HG02759 (cell line): ENCODE measurements at regions not wholly inside any gene's neighbourhood (a gene's known extent, or its start where the extent isn't known, plus 50 kb on each side); places are given as distances from the start of the nearest gene placed in this dataset.
"Not testable (repeated sequence)": the region's sequence is repeated elsewhere in the genome, so short reads cannot be mapped to it uniquely, and the experiment has no call there.

ENCODE experiments used
- ATAC-seq: cut with Tn5 transposase; IDR thresholded peaks from one replicate; pipeline ENCODE4 v1.9.1; 2021; ENCODE audit warnings: mild to moderate bottlenecking, moderate library complexity; ENCODE audit not compliant: unreplicated experiment

DNA sequence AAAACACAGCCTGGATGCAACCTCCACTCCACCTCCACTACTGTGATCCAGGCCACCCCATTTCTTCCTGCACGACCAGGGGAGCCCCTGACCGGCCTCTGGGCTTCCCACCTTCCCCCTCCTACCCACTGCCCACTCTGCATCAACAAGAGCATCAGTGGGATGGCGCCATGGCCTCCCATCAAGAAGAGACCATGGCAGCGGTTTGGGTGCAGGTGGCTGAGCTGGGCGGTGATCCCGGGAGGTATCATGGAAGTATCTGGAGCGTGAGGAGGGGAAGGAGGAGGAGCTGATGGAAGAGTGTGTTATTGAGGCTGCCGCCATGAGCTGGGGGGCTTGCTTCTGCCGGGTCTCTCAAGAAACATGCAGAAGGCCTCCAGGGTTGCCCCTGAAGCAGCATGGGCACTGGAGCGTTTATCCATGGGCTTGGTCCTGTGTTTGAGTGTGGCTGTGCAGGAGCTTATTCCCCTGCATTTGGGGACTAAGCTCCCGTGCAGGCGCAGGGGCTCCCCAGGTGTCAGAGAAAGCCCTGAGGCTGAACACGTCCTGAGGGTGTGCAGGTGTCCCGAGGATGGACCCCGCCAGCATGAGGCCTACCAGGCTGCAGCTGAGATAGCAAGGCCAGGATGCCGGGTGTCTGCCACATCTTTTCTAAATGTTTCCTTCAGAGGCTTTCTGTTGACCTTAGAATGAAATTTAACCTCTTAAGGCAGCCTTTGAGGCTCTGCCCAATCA lies 99.2 kb upstream of the PCBD1 start:
- no peak for ATAC-seq

DNA sequence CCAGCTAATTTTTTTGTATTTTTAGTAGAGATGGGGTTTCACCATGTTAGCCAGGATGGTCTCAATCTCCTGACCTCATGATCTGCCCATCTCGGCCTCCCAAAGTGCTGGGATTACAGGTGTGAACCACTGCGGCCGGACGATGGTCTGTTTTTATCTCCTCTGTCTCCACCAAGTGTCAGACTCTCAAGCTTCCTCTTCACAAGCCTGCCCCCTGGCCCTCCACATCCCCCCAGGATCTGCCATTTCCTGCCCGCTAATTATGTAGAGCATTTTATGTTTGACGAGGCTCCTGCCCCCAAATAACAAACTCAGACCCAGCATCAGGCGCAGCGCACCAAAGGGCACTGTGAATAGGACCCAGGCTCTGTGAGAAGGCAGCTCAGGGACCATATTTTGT lies 101.8 kb upstream of the PCBD1 start:
- not testable (repeated sequence) for ATAC-seq

DNA sequence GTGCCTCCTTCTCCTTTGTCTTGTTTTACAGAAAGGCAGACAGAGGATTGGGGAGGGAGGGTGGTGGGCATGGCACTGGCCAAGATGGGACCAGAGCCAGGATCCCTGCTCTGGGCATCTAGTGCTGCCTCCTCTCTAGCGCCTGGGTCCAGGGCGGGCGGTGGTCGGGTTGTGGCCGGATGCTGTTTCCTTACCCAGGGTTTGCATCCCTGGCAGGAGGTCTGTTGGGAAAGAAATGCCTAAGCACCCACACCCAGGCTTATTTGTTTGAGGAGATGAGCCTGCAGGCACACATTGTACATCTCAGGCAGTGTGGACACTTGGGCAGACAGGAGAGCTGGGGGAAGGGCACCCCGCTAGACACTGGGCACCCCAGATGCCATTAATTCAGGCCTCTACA lies 102.3 kb upstream of the PCBD1 start:
- ATAC-seq = peak; percentile 11

DNA sequence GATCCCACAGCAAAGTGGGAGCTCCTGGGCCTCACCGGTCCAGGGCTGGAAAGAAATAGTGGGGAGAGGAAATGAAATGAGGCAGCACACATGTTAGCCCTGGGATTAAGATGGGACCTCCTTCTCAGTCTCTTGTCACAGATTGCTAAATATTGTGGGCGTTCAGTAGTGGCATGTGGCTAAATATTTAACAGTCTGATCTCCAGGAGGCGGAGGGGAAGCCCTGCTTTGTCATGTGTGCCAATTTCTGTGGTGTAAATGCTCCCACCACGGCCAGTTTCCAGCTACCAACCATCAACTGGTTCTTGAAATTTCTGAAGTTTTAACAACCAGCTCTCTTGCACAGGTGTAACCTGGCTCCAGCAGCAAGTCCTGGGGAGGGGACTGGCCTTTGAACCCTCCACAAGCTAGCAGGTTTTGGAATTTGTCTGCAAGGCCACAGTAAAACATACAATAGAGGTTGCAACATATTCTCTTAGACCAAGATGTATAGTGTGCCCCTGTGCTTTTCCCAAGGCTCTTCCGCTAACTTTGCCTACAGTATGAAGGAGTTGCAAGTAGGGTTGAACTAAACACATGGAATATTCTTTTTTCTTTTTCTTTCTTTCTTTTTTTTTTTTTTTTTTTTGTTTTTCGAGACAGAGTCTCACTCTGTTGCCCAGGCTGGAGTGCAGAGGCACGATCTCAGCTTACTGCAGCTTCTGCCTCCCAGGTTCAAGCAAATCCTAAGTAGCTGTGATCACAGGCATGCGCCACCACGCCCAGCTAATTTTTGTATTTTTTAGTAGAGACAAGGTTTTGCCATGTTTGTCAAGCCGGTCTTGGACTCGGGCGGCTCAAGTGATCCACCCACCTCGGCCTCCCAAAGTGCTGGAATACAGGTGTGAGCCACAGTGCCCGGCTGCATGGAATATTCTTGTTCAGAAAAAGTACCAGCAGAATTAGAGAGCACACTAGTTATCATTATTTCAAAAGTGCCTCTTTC lies 103.1 kb upstream of the PCBD1 start:
- peak; percentile 62 for ATAC-seq

DNA sequence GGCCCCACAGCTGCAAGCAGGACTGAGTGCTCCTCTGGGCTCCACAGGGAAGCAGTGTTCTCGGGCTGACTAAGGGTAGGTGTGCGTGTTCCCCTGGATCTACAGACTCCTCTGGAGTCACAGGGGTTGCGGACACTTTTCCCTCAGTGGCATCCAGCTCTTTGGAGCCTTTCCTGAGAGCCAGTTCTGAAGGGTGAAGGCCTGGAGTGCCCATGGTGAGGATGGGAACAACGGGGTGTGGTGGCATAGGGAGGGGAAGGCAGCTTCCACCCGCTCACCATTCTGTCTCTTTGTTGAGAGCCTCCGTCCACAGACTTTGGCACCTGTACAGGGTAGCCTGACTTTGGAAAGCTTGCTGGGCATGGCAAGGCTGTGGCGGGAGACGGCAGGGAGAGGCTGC lies 104.1 kb upstream of the PCBD1 start:
- no peak for ATAC-seq

DNA sequence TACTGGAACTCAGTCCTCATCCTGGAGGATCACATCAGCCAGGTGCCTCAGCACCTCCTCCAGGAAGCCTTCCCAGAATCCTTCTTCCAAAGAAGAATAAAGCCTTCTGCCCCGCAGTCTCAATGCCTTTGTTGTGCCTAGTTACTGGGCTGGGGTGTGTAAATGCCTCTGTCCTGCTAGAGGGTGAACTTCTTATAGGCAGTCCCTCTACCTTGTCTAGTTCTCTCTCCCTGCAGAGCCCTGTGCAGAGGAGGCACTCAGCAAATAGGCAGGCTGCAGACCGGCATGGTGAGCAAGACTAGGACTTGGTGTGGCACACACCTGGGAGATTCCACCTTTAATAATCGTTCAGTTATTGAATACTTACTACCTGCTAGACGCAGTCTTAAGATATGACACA lies 104.7 kb upstream of the PCBD1 start:
- ATAC-seq = no peak

DNA sequence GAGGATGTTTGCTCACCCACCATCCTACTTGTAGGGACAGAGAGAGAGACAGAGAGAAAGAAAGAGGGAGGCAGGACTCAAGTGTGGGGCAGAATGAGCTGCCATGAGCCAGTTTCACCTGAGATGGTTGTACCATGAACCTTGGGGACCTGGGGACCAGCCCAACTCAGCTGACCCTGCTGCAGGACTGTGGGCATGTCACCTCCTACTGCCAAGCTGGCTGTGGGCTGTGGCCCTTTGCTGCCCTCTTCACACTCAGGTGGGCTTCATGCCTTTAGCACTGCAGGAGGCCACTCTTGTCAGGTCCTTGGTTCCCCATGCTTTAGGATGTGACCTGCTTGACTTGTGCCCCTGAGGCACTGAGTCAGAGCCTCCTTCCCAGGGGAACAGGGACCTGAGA lies 108.2 kb upstream of the PCBD1 start:
- ATAC-seq = no peak

DNA sequence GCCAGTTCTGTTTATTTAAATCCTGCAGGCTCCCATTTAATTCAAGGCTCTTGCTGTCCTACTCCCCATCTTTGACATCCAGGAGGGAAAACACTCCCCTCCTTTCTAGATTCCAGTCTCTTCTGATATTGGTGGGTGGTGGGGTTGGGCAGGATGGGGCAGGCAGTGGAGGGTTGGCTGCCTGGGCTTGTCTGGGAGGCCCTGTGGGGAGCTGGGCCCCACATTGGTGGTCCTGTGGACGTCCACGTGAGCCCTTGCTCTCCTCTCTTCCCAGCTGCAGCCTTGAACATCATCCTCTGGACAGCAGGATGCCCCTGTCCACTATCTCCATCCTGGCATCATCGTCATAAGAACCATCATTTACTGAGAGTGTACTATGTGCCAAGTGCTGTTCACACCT lies 108.9 kb upstream of the PCBD1 start:
- ATAC-seq = no peak

DNA sequence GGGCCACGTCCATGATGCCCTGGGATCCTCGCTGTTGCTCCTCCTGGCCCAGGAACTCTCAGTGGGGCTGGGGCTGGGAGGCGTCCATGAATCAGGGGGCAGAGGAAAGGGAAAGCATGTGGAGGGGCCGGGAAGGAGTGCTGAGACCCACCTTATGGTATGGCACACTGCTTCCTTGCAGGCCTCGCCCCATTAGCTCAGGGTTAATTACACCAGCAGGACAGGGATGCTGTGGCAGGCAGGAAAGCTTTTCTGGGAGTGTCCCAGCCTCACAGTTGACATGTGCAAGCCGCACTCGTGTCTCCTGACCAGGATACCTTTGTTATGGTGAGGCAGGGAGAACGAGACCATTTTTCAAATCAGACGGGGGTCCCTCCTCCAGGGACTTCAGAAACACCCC lies 109.7 kb upstream of the PCBD1 start:
- no peak for ATAC-seq

DNA sequence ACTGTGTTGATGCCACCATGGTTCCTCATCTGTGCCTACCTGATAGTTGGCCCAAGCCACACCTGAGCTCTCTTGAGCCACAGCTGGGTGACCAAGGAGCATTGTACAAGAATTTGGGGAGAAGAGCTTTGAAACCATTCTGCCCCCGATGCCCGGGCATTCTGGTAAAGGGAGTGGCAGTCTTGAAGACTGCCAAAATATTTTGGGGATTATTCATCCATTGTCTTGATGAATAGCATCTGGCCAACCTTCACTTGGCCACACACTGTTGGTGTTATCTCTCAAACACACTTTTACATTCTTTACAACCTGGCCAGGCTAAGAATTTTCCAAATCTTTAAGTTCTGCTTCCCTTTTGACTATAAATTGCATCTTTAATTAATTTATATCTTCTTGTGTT lies 113.1 kb upstream of the PCBD1 start:
- no peak for ATAC-seq

DNA sequence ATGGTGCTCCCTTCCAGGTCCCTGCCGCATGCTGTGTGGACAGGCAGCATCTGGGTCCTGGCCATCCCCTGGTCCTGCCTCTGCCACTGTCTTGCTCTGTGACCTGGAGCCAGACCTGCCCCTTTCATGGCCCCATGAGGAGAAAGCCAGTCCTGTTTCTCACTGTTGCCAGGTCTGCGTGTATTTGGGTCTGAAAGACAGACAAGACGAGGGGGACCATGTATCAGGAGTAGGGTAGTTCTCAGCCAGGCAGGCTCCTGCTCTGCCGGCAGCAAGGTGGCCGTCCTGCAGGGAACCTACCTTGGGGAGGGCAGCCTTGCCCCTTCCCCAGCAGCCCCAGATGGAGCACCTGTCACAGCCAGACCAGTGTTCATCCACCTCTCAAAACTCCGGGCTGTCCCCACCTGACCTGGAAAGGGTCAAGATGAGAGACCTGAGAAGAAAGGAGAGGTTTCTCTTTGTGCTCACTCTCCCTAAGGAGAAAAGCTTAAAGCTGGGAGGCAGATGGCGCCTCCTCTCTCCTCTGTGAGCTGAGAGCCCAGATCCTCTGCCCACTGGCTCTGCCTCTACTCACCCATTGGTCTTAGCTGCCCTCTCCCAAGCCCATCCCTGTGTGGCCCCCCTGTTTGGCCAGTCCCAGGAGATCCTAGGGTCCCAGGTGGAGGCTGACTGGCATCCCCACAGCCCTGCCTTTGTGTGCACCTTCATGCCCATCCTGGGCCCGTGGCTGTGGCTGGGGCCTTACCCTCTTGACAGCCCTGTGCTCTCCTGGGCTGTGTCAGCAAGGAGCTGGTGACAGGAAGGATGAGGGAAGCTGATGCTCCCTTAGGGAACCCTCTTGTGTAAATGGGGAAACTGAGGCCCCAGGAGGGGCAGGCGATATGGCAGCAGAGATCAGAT lies 116.1 kb upstream of the PCBD1 start:
- ATAC-seq = no peak

DNA sequence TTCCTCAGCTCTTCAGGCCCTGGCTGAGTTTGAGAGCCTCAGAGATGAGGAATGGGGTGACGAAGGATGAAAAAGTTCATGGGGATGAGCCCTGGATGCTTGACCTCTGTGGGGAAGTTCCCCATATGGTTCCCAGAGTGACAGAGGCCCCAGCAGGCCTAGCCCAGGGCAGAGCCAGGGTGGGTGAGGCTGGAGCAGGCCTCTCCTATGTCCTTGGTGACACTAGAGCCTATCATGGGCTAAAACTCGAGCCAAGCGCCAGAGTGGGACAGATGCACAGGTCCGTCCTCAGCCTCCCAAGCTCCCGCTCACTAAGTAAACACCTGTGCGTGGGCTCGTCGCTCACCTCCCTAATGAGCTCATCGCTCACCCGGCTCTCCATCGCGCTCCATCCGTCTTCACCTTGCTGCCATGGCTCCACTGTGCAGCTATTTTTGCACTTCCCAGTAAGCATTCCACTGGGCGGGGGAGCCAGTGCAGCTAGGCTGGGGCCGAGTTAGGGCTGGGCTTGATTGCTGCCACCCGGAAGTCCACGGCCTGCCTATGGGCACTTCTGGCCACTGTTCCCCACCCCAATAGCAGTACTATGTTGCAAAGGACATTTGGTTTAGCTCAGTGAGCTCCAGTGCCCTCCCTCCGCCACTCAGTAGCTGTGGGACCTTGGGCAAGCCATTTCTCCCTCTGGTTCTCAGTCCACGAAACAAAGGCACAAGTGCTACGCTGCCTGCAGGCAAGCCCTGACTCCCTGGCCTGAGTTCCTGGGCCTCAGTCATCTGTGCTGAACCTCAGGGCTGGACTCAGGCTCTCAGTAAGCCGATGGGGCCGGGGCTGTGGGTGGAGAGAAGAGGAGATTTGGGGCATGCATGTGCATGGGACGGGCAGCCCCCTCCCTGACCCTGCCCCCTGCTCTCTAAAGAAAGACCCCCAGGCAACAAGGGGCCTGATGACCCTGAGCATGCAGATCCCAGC lies 117.3 kb upstream of the PCBD1 start:
- ATAC-seq = no peak

DNA sequence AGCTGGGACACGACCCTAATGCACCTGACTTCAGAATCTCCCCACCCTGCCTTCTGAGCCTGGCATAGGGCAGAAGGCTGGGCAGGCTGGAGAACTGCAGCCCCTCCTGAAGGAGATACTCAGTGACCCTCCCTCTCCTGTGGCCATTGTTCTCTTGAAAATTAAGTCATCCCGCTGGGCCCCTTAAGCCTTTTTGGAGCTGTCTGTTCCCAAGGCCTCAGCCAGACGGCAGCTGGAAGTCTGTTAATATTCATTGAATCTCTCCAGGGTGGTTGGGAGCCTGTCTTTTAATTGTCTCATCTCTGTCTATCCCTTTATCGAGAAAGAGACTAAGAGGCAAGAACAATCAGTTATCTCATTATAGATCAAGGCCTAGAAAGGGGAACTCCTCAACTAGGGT lies 118.1 kb upstream of the PCBD1 start:
- no peak for ATAC-seq

DNA sequence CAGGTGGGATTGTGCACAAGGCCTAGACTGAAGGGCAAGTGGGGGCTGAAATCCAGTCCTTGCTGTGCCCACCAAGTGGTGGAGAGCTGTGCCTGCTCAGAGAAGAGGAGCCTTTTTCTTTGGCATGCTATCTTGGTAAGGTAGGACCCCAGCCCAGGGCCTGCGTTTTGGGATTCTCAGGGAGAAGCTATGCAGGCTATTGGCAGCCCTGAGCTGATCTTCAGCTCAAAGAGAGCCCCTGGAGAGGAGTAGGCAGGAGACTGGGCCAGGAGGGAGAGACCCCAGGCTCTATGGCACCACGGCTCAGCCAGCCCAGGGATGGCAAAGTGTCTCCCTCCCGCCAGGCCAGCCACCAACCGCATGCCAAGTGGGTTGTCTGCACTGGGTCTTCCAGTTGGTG lies 119.2 kb upstream of the PCBD1 start:
- no peak for ATAC-seq

DNA sequence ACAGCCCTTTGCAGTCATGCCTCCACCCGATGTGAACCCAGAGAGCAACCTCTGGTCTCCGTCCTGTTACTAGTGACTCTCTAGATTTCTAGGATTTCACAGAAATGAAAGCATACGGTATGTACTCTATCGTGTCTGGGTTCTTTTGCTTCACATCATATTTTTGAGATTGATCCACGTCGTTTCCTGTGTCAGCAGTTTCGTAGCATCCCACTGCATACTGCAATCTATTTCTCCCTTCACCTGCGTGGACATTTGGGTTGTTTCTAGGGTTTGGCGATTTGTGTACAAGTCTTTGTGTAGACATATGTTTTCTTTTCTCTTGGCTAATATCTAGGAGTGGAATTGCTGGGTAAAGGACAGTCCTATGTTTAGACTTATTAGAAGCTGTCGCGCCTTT lies 119.8 kb upstream of the PCBD1 start:
- ATAC-seq = no peak

DNA sequence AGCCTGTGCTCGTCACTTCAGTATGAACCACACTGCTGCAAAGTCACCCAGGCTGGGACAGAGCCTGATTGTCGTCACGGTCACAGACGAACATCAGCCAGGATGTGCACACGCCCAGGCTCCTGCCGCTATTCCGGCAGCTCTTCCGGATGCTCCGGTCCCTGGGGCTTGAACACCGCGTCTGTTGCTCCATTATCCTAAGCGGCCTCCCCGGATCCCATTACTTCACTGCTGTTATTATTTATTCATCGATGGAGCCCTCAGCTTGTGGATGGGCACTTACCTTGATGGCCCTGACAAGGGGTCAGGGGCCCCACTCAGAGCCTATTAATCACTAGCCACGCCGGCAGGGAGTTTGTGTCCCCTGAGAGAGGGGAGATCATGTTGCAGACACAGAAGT lies 120.8 kb upstream of the PCBD1 start:
- ATAC-seq = no peak

DNA sequence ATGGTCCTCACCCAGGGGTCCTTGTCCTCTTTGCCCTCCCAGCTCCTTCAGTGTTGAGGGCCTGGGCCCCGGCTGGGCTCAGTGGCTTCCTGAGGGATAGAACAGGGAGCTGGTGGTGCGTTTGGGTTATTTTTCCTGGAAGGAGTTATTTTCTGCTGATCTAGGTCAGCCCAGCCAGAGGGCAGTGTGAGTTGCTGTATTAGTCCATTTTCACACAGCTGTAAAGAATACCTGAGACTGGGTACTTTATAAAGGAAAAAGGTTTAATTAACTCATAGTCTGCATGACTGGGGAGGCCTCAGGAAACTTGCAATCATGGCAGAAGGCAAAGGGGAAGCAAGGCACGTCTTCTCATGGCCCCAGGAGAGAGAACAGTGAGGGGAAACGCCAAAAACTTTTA lies 122.4 kb upstream of the PCBD1 start:
- ATAC-seq = no peak

DNA sequence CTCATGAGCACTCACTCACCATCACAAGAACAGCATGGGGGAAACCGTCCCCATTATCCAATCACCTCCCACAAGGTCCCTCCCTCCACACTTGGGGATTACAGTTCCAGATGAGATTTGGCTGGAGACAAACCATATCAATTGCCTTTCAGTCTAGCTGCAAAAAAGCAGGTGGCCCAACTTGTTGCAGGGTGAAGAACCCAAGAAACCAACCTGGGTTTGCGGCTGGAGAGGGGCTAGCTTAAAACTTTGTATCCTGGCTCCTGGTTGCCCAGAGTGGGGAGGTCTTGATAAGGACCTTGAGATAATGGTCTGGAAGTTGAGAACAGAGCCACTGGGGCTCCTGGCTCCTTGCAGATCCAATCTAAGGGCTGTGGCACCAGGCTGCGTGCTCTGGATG lies 122.8 kb upstream of the PCBD1 start:
- no peak for ATAC-seq

DNA sequence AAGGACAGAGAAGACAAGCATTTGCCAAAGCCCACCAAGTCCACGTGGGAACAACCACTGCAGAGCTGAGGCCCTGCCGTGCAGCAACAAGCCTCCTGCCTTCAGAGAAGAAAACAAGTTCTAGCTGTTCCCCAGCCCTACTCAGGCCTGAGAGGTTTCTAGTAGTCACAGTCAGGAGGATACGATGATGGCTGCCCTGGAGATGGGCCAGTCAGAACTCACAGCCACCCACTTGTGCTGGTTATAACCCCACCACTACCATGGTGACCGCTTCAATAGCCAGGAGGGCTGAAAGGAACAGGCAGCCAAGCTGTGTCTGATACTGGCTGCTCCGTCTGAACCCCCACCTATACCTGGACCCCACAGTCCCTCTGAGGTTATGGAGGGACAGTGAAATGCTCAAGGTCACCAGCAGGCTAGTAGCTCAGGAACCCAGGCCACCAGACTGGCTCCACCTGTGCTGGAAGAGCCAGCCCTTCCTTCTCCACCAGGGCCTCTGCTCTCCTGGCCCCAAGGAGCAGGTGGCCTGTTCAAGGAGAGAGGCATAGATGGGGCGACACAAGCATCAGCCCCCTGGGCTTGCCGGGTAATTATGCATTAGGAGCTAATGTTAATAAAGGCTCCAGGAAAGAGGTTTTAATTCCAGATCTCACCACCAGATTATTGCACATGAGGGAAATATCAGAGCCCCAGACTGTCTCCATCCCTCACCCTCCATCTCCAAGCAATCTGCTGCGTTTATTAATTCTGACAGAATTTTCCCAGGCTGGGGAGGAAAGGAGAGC lies 125.8 kb upstream of the PCBD1 start:
- no peak for ATAC-seq
